ENCODE measurements at regions not wholly inside any gene's neighbourhood (a gene's known extent, or its start where the extent isn't known, plus 50 kb on each side); places are given as distances from the start of the nearest gene placed in this dataset.

GRCh38 chr3:154766765-154767503 is 313.2 kb upstream of the MME start:
- H3K27me3 ChIP-seq (replicated peaks; ENCODE audit: control insufficient read depth, insufficient read depth, low read length) = no peaks in the 10 kb centered on the region
- POLR2A ChIA-PET = no interaction called here
- TF ChIP-seq CTCF (IDR thresholded peaks at IDR 0.05; ENCODE audit: insufficient read depth in 1 of 2, low read depth in 1 of 2, low read length in 1 of 2, severe bottlenecking in 1 of 2, unreplicated experiment in 1 of 2) = no peak
- no peak overlapping the region for H3K4me3 ChIP-seq (ENCODE audit: low read depth, low read length)
- H3K36me3 ChIP-seq (ENCODE audit: control insufficient read depth, insufficient read depth, low read length) = no peaks in the 10 kb centered on the region
- CTCF ChIA-PET = no interaction called here
- BruUV-seq (replicated peaks) = no TSS peak
- intact Hi-C loops (cut with micrococcal nuclease; ENCODE audit: unreplicated experiment) = no loop called here
- no peak for DNase-seq
- no peak overlapping the region for H3K27ac Mint-ChIP-seq (ENCODE audit: unreplicated experiment)
- H3K9me3 Mint-ChIP-seq (ENCODE audit: unreplicated experiment) = no peaks in the 10 kb centered on the region
- H3K27me3 Mint-ChIP-seq (ENCODE audit: insufficient read depth, unreplicated experiment) = peaks cover 4% of the 10 kb centered on the region
- no peaks in the 10 kb centered on the region for H3K9me3 ChIP-seq
- no peaks in the 10 kb centered on the region for H3K4me1 ChIP-seq
- no peaks in the 10 kb centered on the region for H3K4me1 Mint-ChIP-seq (ENCODE audit: low read depth, unreplicated experiment)
- H3K4me3 Mint-ChIP-seq (ENCODE audit: unreplicated experiment) = no peak overlapping the region
- H3K36me3 Mint-ChIP-seq (ENCODE audit: insufficient read depth, unreplicated experiment) = no peaks in the 10 kb centered on the region

DNA sequence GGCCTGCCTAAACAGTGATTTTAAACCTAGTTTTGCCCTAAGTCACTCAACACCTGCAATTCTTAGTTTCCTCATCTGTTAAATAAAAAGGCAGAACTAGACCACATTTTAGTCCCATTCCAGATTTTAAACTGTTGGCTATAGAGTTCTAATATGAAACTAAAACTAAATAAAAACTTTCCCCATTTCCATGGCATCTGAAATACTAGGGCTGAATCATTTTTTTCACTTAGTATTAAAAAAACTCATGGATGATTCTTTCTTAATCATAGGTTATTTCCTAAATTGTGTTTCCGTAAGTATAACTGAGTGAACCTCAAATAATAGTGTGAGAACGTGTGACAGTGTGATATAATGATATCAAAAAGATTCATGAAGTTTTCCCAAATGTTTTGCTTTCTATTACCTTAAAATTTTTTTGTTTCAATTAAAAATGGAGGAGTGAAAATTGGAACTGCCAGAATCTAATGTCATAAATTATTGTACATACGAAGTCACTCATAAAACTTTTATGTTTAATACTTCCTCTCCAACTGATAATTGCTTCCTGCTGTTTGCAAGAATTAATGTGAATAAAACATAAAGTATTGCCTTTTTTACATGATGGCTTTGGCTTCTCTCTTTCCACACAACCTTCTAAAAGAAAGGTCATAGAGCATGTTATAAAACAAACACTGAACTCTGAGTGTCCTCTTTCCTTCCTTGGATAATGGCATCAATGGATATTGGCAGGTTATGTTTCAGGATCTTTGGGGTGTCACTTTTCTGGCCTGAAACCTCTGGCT is 315.1 kb upstream of the MME start:
- Histone ChIP-seq H3K36me3 (ENCODE audit: control insufficient read depth, insufficient read depth, low read length) (no peaks in the 10 kb centered on the region), H3K4me3 (ENCODE audit: low read depth, low read length) (no peak overlapping the region), H3K9me3 (no peaks in the 10 kb centered on the region), H3K4me1 (no peaks in the 10 kb centered on the region), H3K27me3 (replicated peaks; ENCODE audit: control insufficient read depth, insufficient read depth, low read length) (no peaks in the 10 kb centered on the region)
- no peaks in the 10 kb centered on the region for H3K9me3 Mint-ChIP-seq (ENCODE audit: unreplicated experiment)
- DNase-seq = no peak
- intact Hi-C loops (cut with micrococcal nuclease; ENCODE audit: unreplicated experiment) = no loop called here
- H3K36me3 Mint-ChIP-seq (ENCODE audit: insufficient read depth, unreplicated experiment) = no peaks in the 10 kb centered on the region
- no peaks in the 10 kb centered on the region for H3K4me1 Mint-ChIP-seq (ENCODE audit: low read depth, unreplicated experiment)
- no TSS peak for BruUV-seq (replicated peaks)
- no peak overlapping the region for H3K27ac Mint-ChIP-seq (ENCODE audit: unreplicated experiment)
- ChIA-PET CTCF (no interaction called here), POLR2A (no interaction called here)
- H3K4me3 Mint-ChIP-seq (ENCODE audit: unreplicated experiment) = no peak overlapping the region
- TF ChIP-seq CTCF (IDR thresholded peaks at IDR 0.05; ENCODE audit: insufficient read depth in 1 of 2, low read depth in 1 of 2, low read length in 1 of 2, severe bottlenecking in 1 of 2, unreplicated experiment in 1 of 2) = no peak
- peaks cover 4% of the 10 kb centered on the region for H3K27me3 Mint-ChIP-seq (ENCODE audit: insufficient read depth, unreplicated experiment)

- no peaks in the 10 kb centered on the region for H3K9me3 ChIP-seq
- no peak for TF ChIP-seq CTCF (IDR thresholded peaks at IDR 0.05; ENCODE audit: insufficient read depth in 1 of 2, low read depth in 1 of 2, low read length in 1 of 2, severe bottlenecking in 1 of 2, unreplicated experiment in 1 of 2)
- H3K36me3 Mint-ChIP-seq (ENCODE audit: insufficient read depth, unreplicated experiment) = no peaks in the 10 kb centered on the region
- no peak for DNase-seq
- no TSS peak for BruUV-seq (replicated peaks)
- H3K4me3 ChIP-seq (ENCODE audit: low read depth, low read length) = no peak overlapping the region
- H3K27me3 ChIP-seq (replicated peaks; ENCODE audit: control insufficient read depth, insufficient read depth, low read length) = no peaks in the 10 kb centered on the region
- H3K4me3 Mint-ChIP-seq (ENCODE audit: unreplicated experiment) = no peak overlapping the region
- POLR2A ChIA-PET = no interaction called here
- intact Hi-C loops (cut with micrococcal nuclease; ENCODE audit: unreplicated experiment) = no loop called here
- H3K36me3 ChIP-seq (ENCODE audit: control insufficient read depth, insufficient read depth, low read length) = no peaks in the 10 kb centered on the region
- H3K4me1 Mint-ChIP-seq (ENCODE audit: low read depth, unreplicated experiment) = no peaks in the 10 kb centered on the region
- no peaks in the 10 kb centered on the region for H3K4me1 ChIP-seq
- H3K27ac Mint-ChIP-seq (ENCODE audit: unreplicated experiment) = no peak overlapping the region
- CTCF ChIA-PET = no interaction called here
- H3K27me3 Mint-ChIP-seq (ENCODE audit: insufficient read depth, unreplicated experiment) = no peaks in the 10 kb centered on the region
- no peaks in the 10 kb centered on the region for H3K9me3 Mint-ChIP-seq (ENCODE audit: unreplicated experiment)
Observed at GRCh38 chr3:154762486-154762885, 317.6 kb upstream of the MME start.
